ENCODE measurements at regions not wholly inside any gene's neighbourhood (a gene's known extent, or its start where the extent isn't known, plus 50 kb on each side); places are given as distances from the start of the nearest gene placed in this dataset.

DNA sequence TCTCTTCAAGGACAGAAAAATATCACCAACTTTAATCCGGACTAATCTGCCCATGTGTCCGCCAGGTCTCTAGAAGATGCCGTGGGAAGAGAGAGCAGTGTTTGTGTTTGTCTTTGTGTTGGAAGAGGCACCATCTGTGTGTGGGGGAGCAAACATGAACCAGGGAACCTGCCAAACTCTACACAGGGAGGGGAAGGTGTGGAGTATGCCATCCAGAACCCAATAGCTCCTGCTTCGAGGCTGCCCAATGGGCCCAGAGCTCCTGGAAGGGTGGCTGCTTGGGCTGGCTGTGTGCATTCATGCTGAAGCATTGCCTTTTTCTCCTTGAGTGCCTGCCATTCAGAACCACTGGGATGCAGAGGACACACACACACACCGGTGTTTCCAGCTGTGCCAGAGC is 536.2 kb downstream of the MID1IP1 start:
- TF ChIP-seq ZNF274 (IDR thresholded peaks at IDR 0.05; ENCODE audit: low read depth, low read length) (no peak), SUZ12 (IDR thresholded peaks at IDR 0.05; ENCODE audit: extremely low read depth, insufficient read depth, insufficient read length) (no peak), YY1 (IDR thresholded peaks at IDR 0.05; ENCODE audit: insufficient read depth, insufficient read length) (no peak)

All from NT2/D1 (cell line).